NCI-H2107 (cell line): ENCODE measurements at regions not wholly inside any gene's neighbourhood (a gene's known extent, or its start where the extent isn't known, plus 50 kb on each side); places are given as distances from the start of the nearest gene placed in this dataset.

Experiments used
- DNase-seq: peaks from one replicate; lab custom pipeline; 2025; lab: John Stamatoyannopoulos, UW

DNA sequence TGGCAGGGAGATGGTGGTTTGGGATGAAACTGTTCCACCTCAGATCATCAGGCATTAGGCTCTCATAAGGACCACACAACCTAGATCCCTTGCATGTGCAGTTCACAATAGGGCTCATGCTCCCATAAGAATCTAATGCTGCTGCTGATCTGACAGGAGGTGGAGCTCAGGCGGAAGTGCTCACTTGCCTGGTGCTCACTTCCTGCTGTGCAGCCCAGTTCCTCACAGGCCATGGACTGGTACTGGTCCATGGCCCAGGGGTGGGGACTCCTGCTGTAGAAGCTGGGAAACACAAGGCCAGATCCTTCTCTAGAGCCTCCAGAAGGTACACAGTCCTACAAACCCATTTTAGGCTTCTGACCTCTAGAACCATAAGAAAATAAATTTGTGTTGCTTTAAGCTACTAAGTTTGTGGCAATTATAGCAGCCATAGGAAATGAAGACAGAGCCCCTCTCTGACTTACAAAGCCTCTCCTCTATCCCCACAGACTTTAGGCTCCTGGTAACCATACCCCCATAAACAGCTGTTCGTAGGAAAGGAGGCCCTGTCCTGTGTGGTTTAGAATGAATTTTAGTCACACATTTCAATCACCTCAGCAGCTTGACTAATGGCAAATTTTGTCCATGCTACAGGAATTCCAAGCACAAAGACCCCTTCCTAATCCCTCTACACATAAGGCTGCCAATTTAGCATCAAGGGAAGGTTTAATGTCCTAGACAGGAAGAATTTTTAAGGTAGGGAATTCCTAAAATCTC lies 206.1 kb upstream of the PHYHIPL start:
- no peak for DNase-seq

GRCh38 chr10:58971211-58971610 lies 205.2 kb upstream of the PHYHIPL start:
- no peak for DNase-seq

GRCh38 chr10:58971796-58972491 lies 204.5 kb upstream of the PHYHIPL start:
- DNase-seq: no peak

DNA sequence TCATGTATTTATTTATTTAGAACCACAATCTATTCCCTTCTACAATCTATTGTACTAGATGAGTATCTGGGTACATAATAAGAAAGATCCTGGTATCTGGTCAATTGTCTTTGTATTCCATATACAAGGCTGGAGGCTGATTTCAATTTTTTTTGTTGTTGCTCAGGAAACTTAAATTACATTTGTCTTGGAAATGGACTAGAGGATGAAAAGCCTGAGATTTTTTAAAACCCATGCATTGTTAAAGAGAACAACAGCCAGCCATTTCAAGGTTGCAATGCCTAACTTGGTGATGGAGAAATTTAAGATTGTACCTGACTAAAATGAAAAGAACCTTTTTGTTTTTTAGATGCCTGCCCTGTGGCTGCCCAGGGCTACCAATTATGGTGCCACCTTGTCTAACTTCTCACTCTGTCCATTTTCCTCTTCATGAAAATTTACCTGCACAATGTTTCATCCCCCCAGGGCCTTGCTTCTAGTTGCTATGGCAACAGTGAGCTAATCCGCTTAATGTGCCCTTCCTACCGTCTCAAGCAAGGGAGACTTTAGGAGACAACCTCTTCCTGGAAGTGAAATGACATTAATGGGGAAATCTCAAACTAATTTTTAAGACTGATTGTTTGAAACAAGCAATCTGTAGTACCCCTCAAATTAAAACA lies 203.7 kb upstream of the PHYHIPL start:
- DNase-seq: no peak

DNA sequence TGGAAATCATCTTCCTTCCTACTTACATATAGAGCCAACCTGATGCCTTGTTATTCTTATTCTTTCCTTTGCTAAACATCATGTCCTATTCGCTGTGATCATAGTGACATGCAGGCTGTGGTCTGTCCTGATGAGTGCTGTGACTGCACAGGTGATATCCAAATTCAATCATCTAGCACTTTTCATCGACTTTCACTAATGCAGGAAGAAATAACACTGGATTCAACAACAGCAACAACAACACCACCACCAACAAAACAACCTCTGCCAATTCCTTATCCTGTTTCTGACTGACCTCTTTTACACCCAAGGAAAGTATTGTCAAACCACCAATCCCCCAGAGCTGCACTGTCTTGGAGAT lies 203.2 kb upstream of the PHYHIPL start:
- DNase-seq: no peak

- DNase-seq: no peak
Measured at GRCh38 chr10:58976254-58976653, 200.2 kb upstream of the PHYHIPL start.

DNA sequence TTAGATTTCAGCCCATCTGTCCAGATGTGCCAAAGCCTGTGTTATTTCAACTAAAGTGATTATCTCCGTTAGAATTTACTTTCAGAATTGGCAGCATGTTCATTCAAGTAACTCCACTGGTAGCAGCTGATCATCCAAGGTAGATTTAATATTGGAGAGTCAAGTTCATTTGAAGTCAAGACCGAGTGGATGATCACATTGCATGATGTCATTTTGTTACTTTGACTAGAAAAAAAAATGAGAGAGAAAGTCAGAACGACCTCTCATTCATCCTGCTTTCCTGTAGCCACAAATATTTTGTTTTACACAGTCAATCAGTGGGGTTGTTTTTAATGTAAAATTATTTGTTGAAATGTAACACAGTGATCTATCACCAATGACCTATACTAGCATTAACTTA lies 196.7 kb upstream of the PHYHIPL start:
- no peak for DNase-seq

DNA sequence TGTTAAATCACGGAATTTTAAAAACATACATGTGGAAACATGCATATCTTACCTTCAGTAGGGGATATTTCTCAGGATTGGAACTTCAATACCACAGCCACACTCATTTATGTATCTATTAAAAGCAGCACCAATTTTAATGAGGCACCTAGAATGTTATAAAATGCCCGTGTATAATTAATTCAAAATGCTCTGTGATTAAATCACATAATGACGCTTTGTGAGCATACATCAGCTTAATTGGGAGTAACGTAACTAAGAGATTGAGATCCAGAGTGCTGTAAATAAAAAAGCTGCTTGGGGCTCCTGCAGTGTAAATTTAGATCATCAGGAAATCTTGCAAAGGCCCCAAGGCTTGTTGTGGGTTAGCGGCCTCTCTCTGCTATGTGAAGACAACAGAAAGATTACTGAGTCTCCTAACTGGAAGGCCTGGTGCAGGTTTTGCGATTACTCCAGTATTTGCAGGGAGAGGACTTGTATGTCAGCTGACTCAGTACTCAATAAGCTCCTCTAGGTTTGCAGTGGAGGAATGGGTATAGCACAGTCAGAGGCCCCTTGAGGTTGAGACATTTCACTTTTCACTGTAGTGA lies 195.5 kb upstream of the PHYHIPL start:
- no peak for DNase-seq

- DNase-seq: no peak
Measured at GRCh38 chr10:58981846-58982245, 194.6 kb upstream of the PHYHIPL start.

GRCh38 chr10:58982470-58983239 lies 193.8 kb upstream of the PHYHIPL start:
- DNase-seq: no peak

DNA sequence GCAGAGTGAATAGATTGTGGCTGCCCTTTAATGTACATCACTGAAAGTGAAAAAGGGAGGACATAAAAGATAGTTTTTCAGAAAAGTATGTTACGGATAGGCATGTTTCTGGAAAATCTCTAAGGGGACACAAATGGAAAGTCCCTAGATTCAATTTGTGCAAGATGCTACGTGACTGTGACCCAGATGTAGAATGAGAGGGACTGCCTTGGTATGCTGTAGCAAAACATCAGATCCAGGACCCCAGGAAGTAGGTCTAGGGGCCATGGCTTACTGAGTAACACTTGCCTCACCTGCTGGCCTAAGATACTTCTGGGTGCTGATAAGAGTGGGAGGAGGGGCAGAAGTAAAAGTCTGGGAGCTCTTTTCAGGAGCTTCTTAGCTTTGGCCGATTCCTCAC lies 191.2 kb upstream of the PHYHIPL start:
- no peak for DNase-seq

- no peak for DNase-seq
Measured at GRCh38 chr10:58989486-58990039, 186.9 kb upstream of the PHYHIPL start.

- DNase-seq: no peak
Measured at GRCh38 chr10:58990693-58991092, 185.8 kb upstream of the PHYHIPL start.

- DNase-seq: no peak
Measured at GRCh38 chr10:58991856-58992255, 184.6 kb upstream of the PHYHIPL start.

DNA sequence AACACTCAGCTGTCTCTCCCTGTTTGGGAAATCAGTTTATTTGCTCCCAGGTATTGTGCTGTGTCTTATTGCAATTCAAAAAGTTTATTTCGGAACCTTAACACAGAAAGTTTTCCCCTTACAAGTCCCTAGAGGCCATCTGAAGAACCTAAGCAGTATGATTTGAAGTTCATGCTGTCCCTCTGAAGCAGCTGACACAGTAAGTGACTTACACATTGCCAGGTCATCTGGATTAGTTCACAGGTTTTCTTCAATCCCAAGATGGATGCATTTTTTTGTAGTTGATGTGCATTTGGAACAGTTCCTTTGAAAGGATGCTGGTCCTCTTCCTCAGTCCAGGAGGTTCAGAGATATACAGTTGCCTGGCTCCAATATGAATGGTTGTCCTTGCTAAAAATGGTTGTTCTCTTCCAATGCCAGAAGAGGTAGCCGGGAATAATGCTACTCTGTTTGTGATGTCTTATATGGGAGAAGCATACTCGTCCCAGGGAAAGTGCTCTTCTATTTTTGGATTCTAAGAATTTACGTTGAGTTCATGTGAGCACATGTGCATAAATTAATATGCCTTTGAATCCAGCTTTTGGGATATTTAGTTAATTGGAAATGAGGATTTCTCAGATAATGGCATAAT lies 183.5 kb upstream of the PHYHIPL start:
- no peak for DNase-seq

- no peak for DNase-seq
Measured at GRCh38 chr10:58993480-58994221, 182.8 kb upstream of the PHYHIPL start.

- no peak for DNase-seq
Measured at GRCh38 chr10:58994226-58995057, 182.0 kb upstream of the PHYHIPL start.

DNA sequence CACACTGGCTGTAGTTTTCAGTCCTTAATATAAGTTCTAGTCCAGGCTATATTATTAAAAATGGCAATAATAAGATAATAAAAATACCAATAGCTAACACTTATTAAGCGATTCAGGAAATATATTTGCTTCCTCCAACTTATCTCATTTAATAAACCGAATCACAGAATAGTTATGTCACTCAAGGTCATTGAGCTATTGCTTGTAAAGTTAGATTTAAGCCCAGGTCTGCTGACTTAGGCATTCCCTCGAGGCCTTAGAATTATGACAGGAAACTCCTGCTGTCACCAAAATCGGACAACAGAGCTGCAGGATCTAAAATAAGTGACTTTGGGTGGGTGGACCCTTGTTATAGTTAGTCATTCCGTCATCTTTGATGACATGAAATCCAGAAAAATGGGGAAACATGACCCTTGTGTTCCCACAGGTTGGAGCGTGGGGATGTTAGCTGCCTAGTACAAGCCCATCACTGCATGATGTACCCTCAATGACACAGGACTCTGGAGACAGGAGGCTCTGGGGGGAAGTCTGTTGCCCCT lies 181.3 kb upstream of the PHYHIPL start:
- DNase-seq: no peak

- no peak for DNase-seq
Measured at GRCh38 chr10:58996063-58996462, 180.4 kb upstream of the PHYHIPL start.
